Upper lobe of left lung (tissue), 4 donors: ENCODE measurements at regions not wholly inside any gene's neighbourhood (a gene's known extent, or its start where the extent isn't known, plus 50 kb on each side); places are given as distances from the start of the nearest gene placed in this dataset.
A peak's percentile ranks its signal among the peaks of the same experiment; 100 is the strongest.

Experiments used
- POLR2AphosphoS5 ChIP-seq, 2 donors: sonication (generic); formaldehyde crosslinking; IDR thresholded peaks; one replicate each; pipeline ENCODE4 v1.5.1; 2017; ENCODE audit warnings: antibody characterized with exemption in 2 of 2
- TF ChIP-seq, protein P1 (sequence below), 6 experiments: fragments of 450-650 bp in 4 of 6; fragments of 200-600 bp in 2 of 6; sonication (generic) in 2 of 6; IDR thresholded peaks; one replicate each; pipeline ENCODE4 v1.5.1; 2016 to 2019; ENCODE audit warnings: antibody characterized with exemption in 6 of 6

GRCh38 chr12:19035536-19035935 is 94.0 kb upstream of the PLEKHA5 start:
- TF ChIP-seq, protein P1, sequence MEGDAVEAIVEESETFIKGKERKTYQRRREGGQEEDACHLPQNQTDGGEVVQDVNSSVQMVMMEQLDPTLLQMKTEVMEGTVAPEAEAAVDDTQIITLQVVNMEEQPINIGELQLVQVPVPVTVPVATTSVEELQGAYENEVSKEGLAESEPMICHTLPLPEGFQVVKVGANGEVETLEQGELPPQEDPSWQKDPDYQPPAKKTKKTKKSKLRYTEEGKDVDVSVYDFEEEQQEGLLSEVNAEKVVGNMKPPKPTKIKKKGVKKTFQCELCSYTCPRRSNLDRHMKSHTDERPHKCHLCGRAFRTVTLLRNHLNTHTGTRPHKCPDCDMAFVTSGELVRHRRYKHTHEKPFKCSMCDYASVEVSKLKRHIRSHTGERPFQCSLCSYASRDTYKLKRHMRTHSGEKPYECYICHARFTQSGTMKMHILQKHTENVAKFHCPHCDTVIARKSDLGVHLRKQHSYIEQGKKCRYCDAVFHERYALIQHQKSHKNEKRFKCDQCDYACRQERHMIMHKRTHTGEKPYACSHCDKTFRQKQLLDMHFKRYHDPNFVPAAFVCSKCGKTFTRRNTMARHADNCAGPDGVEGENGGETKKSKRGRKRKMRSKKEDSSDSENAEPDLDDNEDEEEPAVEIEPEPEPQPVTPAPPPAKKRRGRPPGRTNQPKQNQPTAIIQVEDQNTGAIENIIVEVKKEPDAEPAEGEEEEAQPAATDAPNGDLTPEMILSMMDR (IDR thresholded peaks at IDR 0.05), result no peak
- peak in 1 of 2 donors; percentile 32 for TF ChIP-seq POLR2AphosphoS5 (IDR thresholded peaks at IDR 0.05)
